HUES64 (cell line): ENCODE measurements at regions not wholly inside any gene's neighbourhood (a gene's known extent, or its start where the extent isn't known, plus 50 kb on each side); places are given as distances from the start of the nearest gene placed in this dataset.

ENCODE experiments used
- H3K27ac ChIP-seq: 2 replicates; pipeline ENCODE4 v1.7.0; 2013; ENCODE audit warnings: low read depth, low read length, inconsistent platforms
- H3K27me3 ChIP-seq: 2 replicates; pipeline ENCODE4 v1.6.1; 2013; ENCODE audit warnings: mild to moderate bottlenecking, low read length; ENCODE audit not compliant: insufficient read depth
- H3K36me3 ChIP-seq: 2 replicates; pipeline ENCODE4 v1.6.1; 2013; ENCODE audit warnings: mild to moderate bottlenecking, low read length; ENCODE audit not compliant: insufficient read depth
- H3K4me1 ChIP-seq: 2 replicates; pipeline ENCODE4 v1.6.1; 2013; ENCODE audit warnings: mild to moderate bottlenecking, low read length, moderate library complexity; ENCODE audit not compliant: insufficient read depth
- H3K4me3 ChIP-seq: 2 replicates; pipeline ENCODE4 v1.5.1; 2013; ENCODE audit warnings: mild to moderate bottlenecking, low read length, moderate library complexity
- H3K9ac ChIP-seq: 2 replicates; pipeline ENCODE4 v1.6.1; 2013; ENCODE audit warnings: mild to moderate bottlenecking, low read depth, low read length
- H3K9me3 ChIP-seq: 2 replicates; pipeline ENCODE4 v1.6.1; 2013; ENCODE audit warnings: low read depth, low read length; ENCODE audit not compliant: insufficient read depth
- WGBS: fragments of 150-250, 120-280 bp; methylation state at CpG from one replicate; pipeline ENCODE4 v1.1.7; 2013; ENCODE audit warnings: missing lambda C conversion rate; 5-methylcytosine and 5-hydroxymethylcytosine counted together

DNA sequence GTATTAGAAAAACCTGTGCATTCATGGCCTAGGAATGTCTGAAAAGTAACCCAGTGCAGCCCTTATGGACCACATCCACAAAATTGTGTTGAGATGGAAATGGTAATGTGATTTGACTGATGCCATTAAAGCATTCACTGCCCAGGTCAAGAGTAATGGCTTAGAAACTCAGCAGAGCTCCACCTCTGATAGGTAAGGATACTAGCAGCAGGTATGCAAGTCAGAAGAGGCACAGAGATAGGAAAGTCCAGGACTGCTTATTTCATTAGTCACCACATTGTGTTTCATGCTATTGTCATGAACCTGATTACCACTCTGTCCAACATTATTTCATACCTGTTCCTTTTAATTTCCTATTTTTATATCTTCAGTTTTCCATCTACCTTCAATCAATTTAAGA is 2042.2 kb downstream of the ARAP2 start:
- Histone ChIP-seq H3K9me3 (peaks cover 16% of the 10 kb centered on the region), H3K36me3 (no peaks in the 10 kb centered on the region), H3K4me3 (no peak overlapping the region), H3K9ac (no peak overlapping the region), H3K27me3 (no peaks in the 10 kb centered on the region), H3K4me1 (0 out of 2 replicates have a peak, but pooled peaks cover 3% of the 10 kb centered on the region), H3K27ac (no peak overlapping the region)

GRCh38 chr4:34220601-34221000 is 2023.7 kb downstream of the ARAP2 start:
- Histone ChIP-seq H3K4me1 (no peaks in the 10 kb centered on the region), H3K36me3 (no peaks in the 10 kb centered on the region), H3K9ac (no peak overlapping the region), H3K27ac (no peak overlapping the region), H3K9me3 (no peaks in the 10 kb centered on the region), H3K4me3 (no peak overlapping the region), H3K27me3 (no peaks in the 10 kb centered on the region)
- 100% methylated on average over 1 of the region's 1 CpG for WGBS

DNA sequence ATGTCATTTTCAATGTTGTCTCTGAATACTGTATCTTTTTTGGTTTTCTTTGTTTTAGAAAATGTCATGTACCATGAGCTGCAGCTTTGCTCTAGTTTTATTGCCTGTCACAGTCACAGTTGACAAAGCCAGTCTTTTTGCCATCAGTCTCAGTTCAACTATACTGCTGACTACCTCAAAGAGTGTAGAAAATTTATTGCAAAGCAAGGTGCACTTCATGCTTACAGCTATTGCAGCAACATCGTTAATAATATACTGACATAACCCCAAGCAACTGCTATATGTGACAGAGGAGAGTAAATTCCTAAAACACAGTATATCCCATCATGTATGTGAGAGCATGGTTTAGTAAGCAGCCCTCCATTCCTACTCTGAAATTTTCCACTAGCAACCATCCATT is 2022.3 kb downstream of the ARAP2 start:
- Histone ChIP-seq H3K9me3 (no peaks in the 10 kb centered on the region), H3K4me3 (no peak overlapping the region), H3K27me3 (no peaks in the 10 kb centered on the region), H3K9ac (no peak overlapping the region), H3K36me3 (no peaks in the 10 kb centered on the region), H3K4me1 (no peaks in the 10 kb centered on the region), H3K27ac (no peak overlapping the region)
- whole genome bisulfite sequencing = no CpG with 5 or more reads among the region's 1 CpG

- Histone ChIP-seq H3K27me3 (no peaks in the 10 kb centered on the region), H3K9ac (no peak overlapping the region), H3K27ac (no peak overlapping the region), H3K36me3 (no peaks in the 10 kb centered on the region), H3K4me3 (no peak overlapping the region), H3K9me3 (no peaks in the 10 kb centered on the region), H3K4me1 (no peaks in the 10 kb centered on the region)
- no CpG with 5 or more reads among the region's 1 CpG for WGBS
Observed at GRCh38 chr4:34236118-34236517, 2008.2 kb downstream of the ARAP2 start.

- Histone ChIP-seq H3K4me3 (no peak overlapping the region), H3K4me1 (no peaks in the 10 kb centered on the region), H3K9me3 (no peaks in the 10 kb centered on the region), H3K36me3 (no peaks in the 10 kb centered on the region), H3K9ac (no peak overlapping the region), H3K27ac (no peak overlapping the region), H3K27me3 (no peaks in the 10 kb centered on the region)
- 100% methylated on average over 1 of the region's 2 CpGs for WGBS
Observed at GRCh38 chr4:34245276-34245675, 1999.0 kb downstream of the ARAP2 start.

- Histone ChIP-seq H3K36me3 (no peaks in the 10 kb centered on the region), H3K4me3 (no peak overlapping the region), H3K9ac (no peak overlapping the region), H3K27ac (no peak overlapping the region), H3K27me3 (no peaks in the 10 kb centered on the region), H3K4me1 (no peaks in the 10 kb centered on the region), H3K9me3 (no peaks in the 10 kb centered on the region)
- 87% methylated on average over 1 of the region's 1 CpG for WGBS
Observed at GRCh38 chr4:34250562-34250961, 1993.8 kb downstream of the ARAP2 start.

GRCh38 chr4:34253239-34253638 is 1991.1 kb downstream of the ARAP2 start:
- Histone ChIP-seq H3K36me3 (no peaks in the 10 kb centered on the region), H3K4me1 (no peaks in the 10 kb centered on the region), H3K27me3 (no peaks in the 10 kb centered on the region), H3K9me3 (no peaks in the 10 kb centered on the region), H3K27ac (no peak overlapping the region), H3K4me3 (no peak overlapping the region), H3K9ac (no peak overlapping the region)

DNA sequence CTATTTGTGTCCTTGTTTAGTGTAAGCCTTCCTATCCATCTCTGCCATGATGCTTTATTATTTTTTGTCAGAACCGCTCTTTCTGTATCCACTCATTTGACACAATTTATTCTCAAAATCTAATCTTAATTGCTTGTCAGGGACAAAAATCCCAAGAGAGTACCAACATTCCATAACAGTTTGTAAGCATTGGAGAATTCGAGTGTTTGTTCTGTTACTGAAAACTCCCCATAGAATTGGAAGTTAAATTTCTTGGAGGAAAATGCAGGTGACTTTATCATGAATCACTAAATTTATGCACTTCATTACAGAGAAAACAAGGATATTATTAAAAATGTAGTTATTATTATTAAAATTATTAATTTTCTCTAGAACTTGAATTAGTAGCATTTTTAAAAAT is 1986.1 kb downstream of the ARAP2 start:
- Histone ChIP-seq H3K9me3 (no peaks in the 10 kb centered on the region), H3K27me3 (no peaks in the 10 kb centered on the region), H3K4me1 (no peaks in the 10 kb centered on the region), H3K36me3 (no peaks in the 10 kb centered on the region), H3K9ac (no peak overlapping the region), H3K4me3 (no peak overlapping the region), H3K27ac (no peak overlapping the region)
- 91% methylated on average over 1 of the region's 2 CpGs for WGBS

- Histone ChIP-seq H3K4me3 (no peak overlapping the region), H3K4me1 (no peaks in the 10 kb centered on the region), H3K27ac (no peak overlapping the region), H3K27me3 (no peaks in the 10 kb centered on the region), H3K36me3 (no peaks in the 10 kb centered on the region), H3K9me3 (no peaks in the 10 kb centered on the region), H3K9ac (no peak overlapping the region)
- 92% methylated on average over 2 of the region's 2 CpGs for WGBS
Observed at GRCh38 chr4:34261799-34262314, 1982.5 kb downstream of the ARAP2 start.

- Histone ChIP-seq H3K4me3 (no peak overlapping the region), H3K9ac (no peak overlapping the region), H3K36me3 (no peaks in the 10 kb centered on the region), H3K9me3 (no peaks in the 10 kb centered on the region), H3K27ac (no peak overlapping the region), H3K27me3 (no peaks in the 10 kb centered on the region), H3K4me1 (no peaks in the 10 kb centered on the region)
- WGBS = no CpG with 5 or more reads among the region's 1 CpG
Observed at GRCh38 chr4:34269613-34270012, 1974.7 kb downstream of the ARAP2 start.

DNA sequence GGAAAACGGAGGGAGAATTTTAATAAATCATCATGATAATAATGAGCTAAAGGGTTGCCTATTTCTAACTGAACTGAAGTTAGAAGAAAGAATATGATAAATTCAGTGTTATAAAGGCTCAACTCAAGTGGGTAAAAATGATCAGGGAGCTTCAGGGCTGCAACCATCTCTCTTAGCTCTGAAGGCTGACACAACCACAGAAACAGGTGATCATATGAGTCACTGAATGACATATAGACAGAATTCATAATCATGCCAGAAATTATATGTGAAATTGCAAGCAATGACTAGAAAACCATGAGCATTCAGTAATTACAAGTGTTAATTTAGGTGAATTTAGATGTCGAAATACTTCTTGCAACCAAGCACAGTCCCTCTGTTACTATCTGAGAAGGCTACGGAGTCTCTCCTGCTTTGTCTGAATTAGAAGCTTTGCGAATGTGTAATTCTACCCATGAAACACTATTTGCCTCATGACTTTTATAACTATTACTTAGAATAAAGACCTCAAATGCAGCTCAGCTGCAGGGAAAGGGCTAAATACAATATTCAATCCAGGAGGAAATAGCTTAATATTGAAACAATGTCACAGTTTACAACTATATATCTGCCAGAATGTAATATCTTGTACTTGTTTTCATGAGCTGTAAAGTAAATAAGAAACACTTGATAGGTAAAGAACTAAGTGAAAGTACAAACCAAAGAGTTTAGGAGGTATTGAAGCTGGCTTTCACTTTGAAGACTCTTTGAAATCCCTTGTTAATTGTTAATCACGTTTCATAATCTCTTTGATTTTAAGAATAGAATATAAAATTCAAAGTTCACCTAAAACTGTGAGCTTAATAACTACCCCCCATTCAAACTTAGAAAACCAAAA is 1972.6 kb downstream of the ARAP2 start:
- Histone ChIP-seq H3K9me3 (no peaks in the 10 kb centered on the region), H3K36me3 (no peaks in the 10 kb centered on the region), H3K4me3 (no peak overlapping the region), H3K27ac (no peak overlapping the region), H3K4me1 (no peaks in the 10 kb centered on the region), H3K9ac (no peak overlapping the region), H3K27me3 (no peaks in the 10 kb centered on the region)
- 94% methylated on average over 4 of the region's 5 CpGs for WGBS

- H3K27me3 ChIP-seq = no peaks in the 10 kb centered on the region
- H3K9ac ChIP-seq = no peak overlapping the region
- no peak overlapping the region for H3K27ac ChIP-seq
- no peaks in the 10 kb centered on the region for H3K36me3 ChIP-seq
- H3K4me1 ChIP-seq = no peaks in the 10 kb centered on the region
- H3K9me3 ChIP-seq = no peaks in the 10 kb centered on the region
- H3K4me3 ChIP-seq = no peak overlapping the region
Observed at GRCh38 chr4:34279011-34279410, 1965.3 kb downstream of the ARAP2 start.
